H7 (cell line): ENCODE measurements at regions not wholly inside any gene's neighbourhood (a gene's known extent, or its start where the extent isn't known, plus 50 kb on each side); places are given as distances from the start of the nearest gene placed in this dataset.
"Not testable (repeated sequence)": the region's sequence is repeated elsewhere in the genome, so short reads cannot be mapped to it uniquely, and the experiment has no call there.

ENCODE experiments used
- DNase-seq: peaks from one replicate; pipeline ENCODE4 v3.0.0; 2012
- H3K27me3 ChIP-seq: 2 replicates; pipeline ENCODE4 v1.6.0; 2011; ENCODE audit warnings: mild to moderate bottlenecking, low read length; ENCODE audit not compliant: control insufficient read depth, insufficient read depth
- H3K36me3 ChIP-seq: replicated peaks from 2 replicates; pipeline ENCODE4 v1.5.1; 2011; ENCODE audit warnings: low read length; ENCODE audit not compliant: control insufficient read depth, insufficient read depth
- H3K4me3 ChIP-seq: 2 replicates; pipeline ENCODE4 v1.5.1; 2011; ENCODE audit warnings: low read depth, mild to moderate bottlenecking, control low read depth, low read length, moderate library complexity; ENCODE audit not compliant: insufficient read depth

GRCh38 chr1:188641566-188642211 is 1812.9 kb downstream of the PLA2G4A start:
- H3K27me3 ChIP-seq, result no peaks in the 10 kb centered on the region
- no peaks in the 10 kb centered on the region for H3K36me3 ChIP-seq
- H3K4me3 ChIP-seq, result no peak overlapping the region
- DNase-seq, result no peak

GRCh38 chr1:188642704-188643103 is 1814.0 kb downstream of the PLA2G4A start:
- DNase-seq, result no peak
- no peaks in the 10 kb centered on the region for H3K36me3 ChIP-seq
- H3K4me3 ChIP-seq, result no peak overlapping the region
- no peaks in the 10 kb centered on the region for H3K27me3 ChIP-seq

- no peak overlapping the region for H3K4me3 ChIP-seq
- no peaks in the 10 kb centered on the region for H3K36me3 ChIP-seq
- no peaks in the 10 kb centered on the region for H3K27me3 ChIP-seq
- DNase-seq, result no peak
Measured at GRCh38 chr1:188652678-188653077, 1823.9 kb downstream of the PLA2G4A start.

GRCh38 chr1:188655966-188656365 is 1821.7 kb downstream of the BRINP3 start:
- not testable (repeated sequence) for H3K4me3 ChIP-seq, H3K36me3 ChIP-seq, DNase-seq, H3K27me3 ChIP-seq

- DNase-seq, result no peak
- Histone ChIP-seq H3K36me3 (no peaks in the 10 kb centered on the region), H3K27me3 (no peaks in the 10 kb centered on the region), H3K4me3 (no peak overlapping the region)
Measured at GRCh38 chr1:188660572-188660971, 1817.1 kb downstream of the BRINP3 start.

GRCh38 chr1:188665477-188665876 is 1812.2 kb downstream of the BRINP3 start:
- Histone ChIP-seq H3K27me3 (no peaks in the 10 kb centered on the region), H3K36me3 (no peaks in the 10 kb centered on the region), H3K4me3 (no peak overlapping the region)
- no peak for DNase-seq

GRCh38 chr1:188668083-188668482 is 1809.6 kb downstream of the BRINP3 start:
- no peaks in the 10 kb centered on the region for H3K36me3 ChIP-seq
- DNase-seq, result no peak
- H3K27me3 ChIP-seq, result no peaks in the 10 kb centered on the region
- no peak overlapping the region for H3K4me3 ChIP-seq

- no peaks in the 10 kb centered on the region for H3K36me3 ChIP-seq
- no peak overlapping the region for H3K4me3 ChIP-seq
- no peaks in the 10 kb centered on the region for H3K27me3 ChIP-seq
- DNase-seq, result no peak
Measured at GRCh38 chr1:188669728-188670382, 1807.8 kb downstream of the BRINP3 start.

- H3K27me3 ChIP-seq, result no peaks in the 10 kb centered on the region
- H3K36me3 ChIP-seq, result no peaks in the 10 kb centered on the region
- no peak overlapping the region for H3K4me3 ChIP-seq
- DNase-seq, result no peak
Measured at GRCh38 chr1:188670837-188671236, 1806.8 kb downstream of the BRINP3 start.

- no peak overlapping the region for H3K4me3 ChIP-seq
- no peaks in the 10 kb centered on the region for H3K36me3 ChIP-seq
- no peaks in the 10 kb centered on the region for H3K27me3 ChIP-seq
- no peak for DNase-seq
Measured at GRCh38 chr1:188672153-188672552, 1805.5 kb downstream of the BRINP3 start.

- peak; percentile 8 for DNase-seq
- H3K36me3 ChIP-seq, result no peaks in the 10 kb centered on the region
- no peaks in the 10 kb centered on the region for H3K27me3 ChIP-seq
- H3K4me3 ChIP-seq, result no peak overlapping the region
Measured at GRCh38 chr1:188689542-188689941, 1788.1 kb downstream of the BRINP3 start.

- Histone ChIP-seq H3K27me3 (no peaks in the 10 kb centered on the region), H3K36me3 (no peaks in the 10 kb centered on the region), H3K4me3 (no peak overlapping the region)
- DNase-seq, result no peak
Measured at GRCh38 chr1:188700116-188700515, 1777.5 kb downstream of the BRINP3 start.

- no peak overlapping the region for H3K4me3 ChIP-seq
- H3K36me3 ChIP-seq, result no peaks in the 10 kb centered on the region
- no peak for DNase-seq
- H3K27me3 ChIP-seq, result no peaks in the 10 kb centered on the region
Measured at GRCh38 chr1:188706742-188707141, 1770.9 kb downstream of the BRINP3 start.

GRCh38 chr1:188708795-188709535 is 1768.7 kb downstream of the BRINP3 start:
- Histone ChIP-seq H3K4me3 (no peak overlapping the region), H3K27me3 (no peaks in the 10 kb centered on the region), H3K36me3 (no peaks in the 10 kb centered on the region)
- DNase-seq, result no peak

- Histone ChIP-seq H3K36me3 (no peaks in the 10 kb centered on the region), H3K4me3 (no peak overlapping the region), H3K27me3 (no peaks in the 10 kb centered on the region)
- DNase-seq, result peak; percentile 3
Measured at GRCh38 chr1:188715566-188715965, 1762.1 kb downstream of the BRINP3 start.
